Neural cell (in vitro differentiated cells): ENCODE measurements at regions not wholly inside any gene's neighbourhood (a gene's known extent, or its start where the extent isn't known, plus 50 kb on each side); places are given as distances from the start of the nearest gene placed in this dataset.

ENCODE experiments used
- CTCF ChIP-seq: fragments of 450-650 bp; IDR thresholded peaks from 2 replicates; pipeline ENCODE4 v1.5.1; 2014; ENCODE audit warnings: antibody characterized with exemption, mild to moderate bottlenecking, moderate library complexity; ENCODE audit not compliant: poor library complexity, severe bottlenecking
- EP300 ChIP-seq: fragments of 450-650 bp; conservative IDR thresholded peaks from 2 replicates; pipeline ENCODE4 v1.6.1; 2014; ENCODE audit warnings: antibody characterized with exemption, mild to moderate bottlenecking, moderate library complexity; ENCODE audit not compliant: poor library complexity, severe bottlenecking
- EZH2 ChIP-seq: fragments of 200-600, 300-800 bp; shearing (Covaris generic), sonication (generic); IDR thresholded peaks from 2 replicates; pipeline ENCODE4 v1.6.1; 2014; ENCODE audit warnings: antibody characterized with exemption, low read length, borderline replicate concordance, mild to moderate bottlenecking; ENCODE audit not compliant: insufficient read depth, poor library complexity, severe bottlenecking
- MXI1 ChIP-seq: fragments of 450-650 bp; conservative IDR thresholded peaks from 2 replicates; pipeline ENCODE4 v1.6.1; 2014; ENCODE audit warnings: antibody characterized with exemption, mild to moderate bottlenecking; ENCODE audit not compliant: poor library complexity, severe bottlenecking
- POLR2AphosphoS5 ChIP-seq: IDR thresholded peaks from 2 replicates; pipeline ENCODE4 v1.6.1; 2012
- RAD21 ChIP-seq: fragments of 450-650 bp; conservative IDR thresholded peaks from 2 replicates; pipeline ENCODE4 v1.6.1; 2014; ENCODE audit warnings: antibody characterized with exemption, mild to moderate bottlenecking, moderate library complexity
- TAF1 ChIP-seq: IDR thresholded peaks from 2 replicates; pipeline ENCODE4 v1.6.1; 2012; ENCODE audit warnings: low read depth
- TF ChIP-seq, protein P1 (sequence below): IDR thresholded peaks from 2 replicates; pipeline ENCODE4 v1.6.1; 2012; ENCODE audit warnings: borderline replicate concordance

DNA sequence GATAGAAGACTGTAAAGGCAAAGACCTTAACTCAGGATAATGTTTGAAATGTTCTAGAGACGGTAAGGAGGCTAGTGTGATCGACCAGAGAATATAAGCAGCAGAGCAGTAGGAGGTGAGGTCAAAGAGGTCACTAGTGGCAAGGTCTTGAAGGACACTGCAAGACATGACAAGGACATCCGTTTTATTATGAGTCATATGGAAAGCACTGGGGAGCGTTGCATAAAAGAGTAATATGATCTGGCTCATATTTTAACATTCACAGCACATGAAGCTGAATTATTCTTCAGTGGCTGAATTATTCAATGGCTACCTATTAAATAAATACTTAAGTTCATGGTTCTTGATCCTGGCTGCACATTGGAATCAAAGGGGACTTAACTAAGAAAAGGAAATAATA is 123.7 kb downstream of the SOX9 start:
- TF ChIP-seq EP300 (no peak), CTCF (no peak), RAD21 (no peak), EZH2 (no peak), TAF1 (no peak), POLR2AphosphoS5 (no peak), MXI1 (no peak)
- TF ChIP-seq, protein P1, sequence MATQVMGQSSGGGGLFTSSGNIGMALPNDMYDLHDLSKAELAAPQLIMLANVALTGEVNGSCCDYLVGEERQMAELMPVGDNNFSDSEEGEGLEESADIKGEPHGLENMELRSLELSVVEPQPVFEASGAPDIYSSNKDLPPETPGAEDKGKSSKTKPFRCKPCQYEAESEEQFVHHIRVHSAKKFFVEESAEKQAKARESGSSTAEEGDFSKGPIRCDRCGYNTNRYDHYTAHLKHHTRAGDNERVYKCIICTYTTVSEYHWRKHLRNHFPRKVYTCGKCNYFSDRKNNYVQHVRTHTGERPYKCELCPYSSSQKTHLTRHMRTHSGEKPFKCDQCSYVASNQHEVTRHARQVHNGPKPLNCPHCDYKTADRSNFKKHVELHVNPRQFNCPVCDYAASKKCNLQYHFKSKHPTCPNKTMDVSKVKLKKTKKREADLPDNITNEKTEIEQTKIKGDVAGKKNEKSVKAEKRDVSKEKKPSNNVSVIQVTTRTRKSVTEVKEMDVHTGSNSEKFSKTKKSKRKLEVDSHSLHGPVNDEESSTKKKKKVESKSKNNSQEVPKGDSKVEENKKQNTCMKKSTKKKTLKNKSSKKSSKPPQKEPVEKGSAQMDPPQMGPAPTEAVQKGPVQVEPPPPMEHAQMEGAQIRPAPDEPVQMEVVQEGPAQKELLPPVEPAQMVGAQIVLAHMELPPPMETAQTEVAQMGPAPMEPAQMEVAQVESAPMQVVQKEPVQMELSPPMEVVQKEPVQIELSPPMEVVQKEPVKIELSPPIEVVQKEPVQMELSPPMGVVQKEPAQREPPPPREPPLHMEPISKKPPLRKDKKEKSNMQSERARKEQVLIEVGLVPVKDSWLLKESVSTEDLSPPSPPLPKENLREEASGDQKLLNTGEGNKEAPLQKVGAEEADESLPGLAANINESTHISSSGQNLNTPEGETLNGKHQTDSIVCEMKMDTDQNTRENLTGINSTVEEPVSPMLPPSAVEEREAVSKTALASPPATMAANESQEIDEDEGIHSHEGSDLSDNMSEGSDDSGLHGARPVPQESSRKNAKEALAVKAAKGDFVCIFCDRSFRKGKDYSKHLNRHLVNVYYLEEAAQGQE: no peak
